SK-N-MC (cell line): ENCODE measurements at regions not wholly inside any gene's neighbourhood (a gene's known extent, or its start where the extent isn't known, plus 50 kb on each side); places are given as distances from the start of the nearest gene placed in this dataset.

Experiments used
- EZH2 ChIP-seq: fragments of 200-600 bp; sonication (generic); IDR thresholded peaks from one replicate; pipeline ENCODE4 v1.6.1; 2017; ENCODE audit warnings: antibody characterized with exemption
- POLR2AphosphoS5 ChIP-seq: IDR thresholded peaks from 2 replicates; pipeline ENCODE4 v1.6.1; 2012; ENCODE audit warnings: mild to moderate bottlenecking, low read depth, low read length, borderline replicate concordance

DNA sequence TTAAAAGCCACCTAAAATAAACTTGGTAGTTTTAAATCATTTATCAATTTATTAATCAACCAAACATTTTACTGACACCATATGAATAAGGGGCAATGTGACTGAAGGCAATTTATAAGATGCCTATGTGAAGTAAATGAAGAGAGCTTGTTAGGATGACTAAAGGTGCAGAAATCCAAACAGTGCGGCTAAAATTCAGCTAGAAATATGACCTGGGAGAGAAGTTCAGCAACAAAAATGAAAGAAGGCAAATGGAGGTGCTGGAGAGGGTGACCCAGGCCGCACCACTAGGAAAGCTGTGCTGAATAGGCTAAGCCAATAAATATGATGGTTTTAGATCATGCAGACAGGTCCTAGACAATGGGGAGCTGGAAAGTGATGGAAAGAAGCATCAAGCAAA is 403.7 kb downstream of the BTG1 start:
- TF ChIP-seq EZH2 (no peak), POLR2AphosphoS5 (no peak)
